ENCODE measurements at regions not wholly inside any gene's neighbourhood (a gene's known extent, or its start where the extent isn't known, plus 50 kb on each side); places are given as distances from the start of the nearest gene placed in this dataset.

DNA sequence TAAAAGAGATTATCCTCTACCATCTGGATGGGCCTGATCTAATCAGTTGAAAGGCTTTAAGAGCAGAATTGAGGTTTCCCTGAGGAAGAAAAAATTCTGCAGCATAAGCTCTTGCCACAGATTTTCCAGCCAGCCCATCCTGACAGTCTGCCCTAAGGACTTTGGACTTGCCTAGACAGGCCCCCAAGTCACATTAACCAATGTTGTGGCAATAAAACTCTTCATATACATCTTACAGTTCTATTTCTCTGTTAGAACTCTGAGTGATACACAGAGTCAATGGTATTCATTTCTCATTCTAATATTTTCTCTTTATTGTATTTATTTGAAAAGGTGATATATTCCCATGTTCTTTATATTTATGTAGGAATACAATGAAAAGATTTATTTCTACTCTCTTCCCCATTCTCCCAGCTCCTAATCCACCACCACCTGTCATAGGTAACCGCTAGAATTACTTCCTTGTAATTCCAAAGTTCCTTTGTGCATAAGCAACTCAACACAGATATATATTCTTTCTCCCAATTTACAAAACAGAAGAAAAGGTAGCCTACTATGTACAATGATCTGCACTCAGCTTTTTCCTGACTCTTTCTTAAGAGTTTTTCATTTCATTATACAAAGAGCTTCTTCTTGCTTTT is 182.1 kb downstream of the CAPZA3 start:
- no peak for DNase-seq (ENCODE audit: low read depth in 1 of 2, low spot score in 1 of 2)
- TF ChIP-seq, protein P1, sequence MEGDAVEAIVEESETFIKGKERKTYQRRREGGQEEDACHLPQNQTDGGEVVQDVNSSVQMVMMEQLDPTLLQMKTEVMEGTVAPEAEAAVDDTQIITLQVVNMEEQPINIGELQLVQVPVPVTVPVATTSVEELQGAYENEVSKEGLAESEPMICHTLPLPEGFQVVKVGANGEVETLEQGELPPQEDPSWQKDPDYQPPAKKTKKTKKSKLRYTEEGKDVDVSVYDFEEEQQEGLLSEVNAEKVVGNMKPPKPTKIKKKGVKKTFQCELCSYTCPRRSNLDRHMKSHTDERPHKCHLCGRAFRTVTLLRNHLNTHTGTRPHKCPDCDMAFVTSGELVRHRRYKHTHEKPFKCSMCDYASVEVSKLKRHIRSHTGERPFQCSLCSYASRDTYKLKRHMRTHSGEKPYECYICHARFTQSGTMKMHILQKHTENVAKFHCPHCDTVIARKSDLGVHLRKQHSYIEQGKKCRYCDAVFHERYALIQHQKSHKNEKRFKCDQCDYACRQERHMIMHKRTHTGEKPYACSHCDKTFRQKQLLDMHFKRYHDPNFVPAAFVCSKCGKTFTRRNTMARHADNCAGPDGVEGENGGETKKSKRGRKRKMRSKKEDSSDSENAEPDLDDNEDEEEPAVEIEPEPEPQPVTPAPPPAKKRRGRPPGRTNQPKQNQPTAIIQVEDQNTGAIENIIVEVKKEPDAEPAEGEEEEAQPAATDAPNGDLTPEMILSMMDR (IDR thresholded peaks at IDR 0.05; ENCODE audit: insufficient read depth, low read length) = no peak
- H3K27me3 ChIP-seq (ENCODE audit: insufficient read depth, poor library complexity, severe bottlenecking) = no peaks in the 10 kb centered on the region
- no peak overlapping the region for H3K4me3 ChIP-seq (replicated peaks; ENCODE audit: insufficient read depth, low read length)
- no peak overlapping the region for H3K27ac ChIP-seq (replicated peaks)

DNA sequence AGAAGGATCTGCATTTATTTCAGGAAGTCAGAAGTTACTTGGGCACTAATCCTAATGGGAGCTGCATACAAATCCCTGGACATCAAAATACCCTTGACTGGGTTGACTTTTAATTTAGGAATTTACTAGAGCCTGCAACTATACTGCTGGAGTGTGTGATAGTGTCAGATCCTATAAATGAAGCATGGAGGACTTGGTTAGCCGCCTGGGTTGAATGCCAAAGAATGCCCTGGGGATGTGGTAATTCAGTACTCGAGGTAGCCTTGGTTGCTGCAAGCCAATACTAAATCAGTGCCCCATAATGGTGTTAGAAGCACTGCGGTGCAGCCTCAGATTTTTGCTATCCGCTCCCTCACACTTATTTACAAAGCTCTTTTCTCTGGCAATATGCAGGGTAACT is 184.9 kb downstream of the CAPZA3 start:
- Histone ChIP-seq H3K27me3 (ENCODE audit: insufficient read depth, poor library complexity, severe bottlenecking) (no peaks in the 10 kb centered on the region), H3K27ac (replicated peaks) (no peak overlapping the region), H3K4me3 (replicated peaks; ENCODE audit: insufficient read depth, low read length) (no peak overlapping the region)
- TF ChIP-seq, protein P2, sequence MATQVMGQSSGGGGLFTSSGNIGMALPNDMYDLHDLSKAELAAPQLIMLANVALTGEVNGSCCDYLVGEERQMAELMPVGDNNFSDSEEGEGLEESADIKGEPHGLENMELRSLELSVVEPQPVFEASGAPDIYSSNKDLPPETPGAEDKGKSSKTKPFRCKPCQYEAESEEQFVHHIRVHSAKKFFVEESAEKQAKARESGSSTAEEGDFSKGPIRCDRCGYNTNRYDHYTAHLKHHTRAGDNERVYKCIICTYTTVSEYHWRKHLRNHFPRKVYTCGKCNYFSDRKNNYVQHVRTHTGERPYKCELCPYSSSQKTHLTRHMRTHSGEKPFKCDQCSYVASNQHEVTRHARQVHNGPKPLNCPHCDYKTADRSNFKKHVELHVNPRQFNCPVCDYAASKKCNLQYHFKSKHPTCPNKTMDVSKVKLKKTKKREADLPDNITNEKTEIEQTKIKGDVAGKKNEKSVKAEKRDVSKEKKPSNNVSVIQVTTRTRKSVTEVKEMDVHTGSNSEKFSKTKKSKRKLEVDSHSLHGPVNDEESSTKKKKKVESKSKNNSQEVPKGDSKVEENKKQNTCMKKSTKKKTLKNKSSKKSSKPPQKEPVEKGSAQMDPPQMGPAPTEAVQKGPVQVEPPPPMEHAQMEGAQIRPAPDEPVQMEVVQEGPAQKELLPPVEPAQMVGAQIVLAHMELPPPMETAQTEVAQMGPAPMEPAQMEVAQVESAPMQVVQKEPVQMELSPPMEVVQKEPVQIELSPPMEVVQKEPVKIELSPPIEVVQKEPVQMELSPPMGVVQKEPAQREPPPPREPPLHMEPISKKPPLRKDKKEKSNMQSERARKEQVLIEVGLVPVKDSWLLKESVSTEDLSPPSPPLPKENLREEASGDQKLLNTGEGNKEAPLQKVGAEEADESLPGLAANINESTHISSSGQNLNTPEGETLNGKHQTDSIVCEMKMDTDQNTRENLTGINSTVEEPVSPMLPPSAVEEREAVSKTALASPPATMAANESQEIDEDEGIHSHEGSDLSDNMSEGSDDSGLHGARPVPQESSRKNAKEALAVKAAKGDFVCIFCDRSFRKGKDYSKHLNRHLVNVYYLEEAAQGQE (IDR thresholded peaks at IDR 0.05; ENCODE audit: insufficient replicate concordance, low read depth) = no peak
- TF ChIP-seq, protein P1 (IDR thresholded peaks at IDR 0.05; ENCODE audit: insufficient read depth, low read length) = no peak
- TF ChIP-seq POLR2AphosphoS5 (IDR thresholded peaks at IDR 0.05; ENCODE audit: low read depth) = no peak
- no peak for TF ChIP-seq SPI1 (IDR thresholded peaks at IDR 0.05; ENCODE audit: borderline replicate concordance, low read depth)
- no peak for TF ChIP-seq GABPA (IDR thresholded peaks at IDR 0.05; ENCODE audit: low read depth)
- DNase-seq (ENCODE audit: low read depth in 1 of 2, low spot score in 1 of 2) = no peak

DNA sequence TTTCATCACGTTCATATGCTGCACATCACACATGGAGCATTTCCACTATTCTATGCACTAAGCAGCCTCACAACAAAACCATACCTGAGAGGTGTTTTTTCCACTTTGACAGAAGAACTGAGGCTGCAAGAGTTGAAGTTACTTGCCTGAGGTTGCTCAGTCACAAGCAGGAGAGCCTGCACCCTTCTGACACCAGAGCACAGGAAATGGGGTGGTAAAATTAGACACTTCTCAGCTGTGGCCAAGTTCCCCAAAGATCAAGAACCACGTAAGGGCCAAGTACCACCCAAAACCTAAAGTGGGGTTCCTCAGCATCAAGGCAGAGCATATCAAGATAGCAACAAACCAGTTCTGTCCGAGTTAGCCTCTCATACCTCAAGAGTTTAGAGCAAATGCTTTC is 185.8 kb downstream of the CAPZA3 start:
- no peak overlapping the region for H3K4me3 ChIP-seq (replicated peaks; ENCODE audit: insufficient read depth, low read length)
- no peak for DNase-seq (ENCODE audit: low read depth in 1 of 2, low spot score in 1 of 2)
- no peaks in the 10 kb centered on the region for H3K27me3 ChIP-seq (ENCODE audit: insufficient read depth, poor library complexity, severe bottlenecking)
- TF ChIP-seq, protein P2 (IDR thresholded peaks at IDR 0.05; ENCODE audit: insufficient replicate concordance, low read depth) = no peak
- TF ChIP-seq SPI1 (IDR thresholded peaks at IDR 0.05; ENCODE audit: borderline replicate concordance, low read depth) = no peak
- TF ChIP-seq POLR2AphosphoS5 (IDR thresholded peaks at IDR 0.05; ENCODE audit: low read depth) = no peak
- TF ChIP-seq GABPA (IDR thresholded peaks at IDR 0.05; ENCODE audit: low read depth) = no peak
- H3K27ac ChIP-seq (replicated peaks) = no peak overlapping the region

DNA sequence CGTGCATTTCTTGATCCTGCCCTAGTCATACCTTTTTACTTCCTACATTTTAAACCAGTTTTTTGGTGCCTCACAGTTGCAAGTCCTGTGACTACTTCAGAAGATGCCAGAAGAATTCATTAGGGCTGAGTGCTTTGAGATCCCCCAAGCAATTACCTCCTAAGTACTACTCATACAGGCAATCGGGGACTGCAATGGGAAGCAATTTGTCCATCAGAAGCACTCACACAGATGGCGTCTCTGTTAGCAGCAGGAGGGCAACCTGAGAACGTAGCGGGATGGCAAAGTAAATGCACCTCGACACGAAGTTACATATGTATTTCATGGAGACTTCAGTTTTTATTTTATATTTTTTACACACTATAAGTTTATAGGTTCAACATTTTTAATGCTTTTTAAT is 188.3 kb downstream of the CAPZA3 start:
- no peak for DNase-seq (ENCODE audit: low read depth in 1 of 2, low spot score in 1 of 2)
- H3K27me3 ChIP-seq (ENCODE audit: insufficient read depth, poor library complexity, severe bottlenecking) = no peaks in the 10 kb centered on the region
- H3K27ac ChIP-seq (replicated peaks) = no peak overlapping the region
- H3K4me3 ChIP-seq (replicated peaks; ENCODE audit: insufficient read depth, low read length) = no peak overlapping the region
- TF ChIP-seq, protein P2 (IDR thresholded peaks at IDR 0.05; ENCODE audit: insufficient replicate concordance, low read depth) = no peak
- TF ChIP-seq, protein P1 (IDR thresholded peaks at IDR 0.05; ENCODE audit: insufficient read depth, low read length) = no peak
- TF ChIP-seq SPI1 (IDR thresholded peaks at IDR 0.05; ENCODE audit: borderline replicate concordance, low read depth) (no peak), POLR2AphosphoS5 (IDR thresholded peaks at IDR 0.05; ENCODE audit: low read depth) (no peak), GABPA (IDR thresholded peaks at IDR 0.05; ENCODE audit: low read depth) (no peak)

Data from HL-60 (cell line).